C4-2B (cell line): ENCODE measurements at regions not wholly inside any gene's neighbourhood (a gene's known extent, or its start where the extent isn't known, plus 50 kb on each side); places are given as distances from the start of the nearest gene placed in this dataset.
"Not testable (repeated sequence)": the region's sequence is repeated elsewhere in the genome, so short reads cannot be mapped to it uniquely, and the experiment has no call there.

Experiments used
- H3K27ac ChIP-seq: fragments of 450-650 bp; 2 replicates; pipeline ENCODE4 v1.5.1; 2017
- ZFX ChIP-seq: fragments of 450-650 bp; IDR thresholded peaks from 2 replicates; pipeline ENCODE4 v1.6.1; 2017
- TF ChIP-seq, protein P1 (sequence below): fragments of 450-650 bp; conservative IDR thresholded peaks from 2 replicates; pipeline ENCODE4 v1.5.1; 2017; ENCODE audit warnings: mild to moderate bottlenecking

DNA sequence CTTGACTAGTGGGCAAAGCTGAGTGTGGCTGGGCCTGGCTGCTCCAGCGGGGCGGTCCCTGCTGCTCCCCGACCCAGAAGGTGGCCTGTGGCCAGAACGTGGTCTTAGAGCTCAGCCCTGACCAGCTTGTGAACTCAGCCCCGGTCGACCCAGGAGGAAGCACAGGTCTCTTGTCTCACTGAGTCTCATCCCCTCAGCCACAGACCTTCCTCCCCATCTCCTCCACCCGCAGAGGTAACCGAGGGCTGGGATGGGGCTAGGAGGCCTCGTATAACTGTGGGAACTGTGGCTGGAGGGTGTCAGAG lies 546.2 kb upstream of the B3GAT1 start:
- TF ChIP-seq, protein P1, sequence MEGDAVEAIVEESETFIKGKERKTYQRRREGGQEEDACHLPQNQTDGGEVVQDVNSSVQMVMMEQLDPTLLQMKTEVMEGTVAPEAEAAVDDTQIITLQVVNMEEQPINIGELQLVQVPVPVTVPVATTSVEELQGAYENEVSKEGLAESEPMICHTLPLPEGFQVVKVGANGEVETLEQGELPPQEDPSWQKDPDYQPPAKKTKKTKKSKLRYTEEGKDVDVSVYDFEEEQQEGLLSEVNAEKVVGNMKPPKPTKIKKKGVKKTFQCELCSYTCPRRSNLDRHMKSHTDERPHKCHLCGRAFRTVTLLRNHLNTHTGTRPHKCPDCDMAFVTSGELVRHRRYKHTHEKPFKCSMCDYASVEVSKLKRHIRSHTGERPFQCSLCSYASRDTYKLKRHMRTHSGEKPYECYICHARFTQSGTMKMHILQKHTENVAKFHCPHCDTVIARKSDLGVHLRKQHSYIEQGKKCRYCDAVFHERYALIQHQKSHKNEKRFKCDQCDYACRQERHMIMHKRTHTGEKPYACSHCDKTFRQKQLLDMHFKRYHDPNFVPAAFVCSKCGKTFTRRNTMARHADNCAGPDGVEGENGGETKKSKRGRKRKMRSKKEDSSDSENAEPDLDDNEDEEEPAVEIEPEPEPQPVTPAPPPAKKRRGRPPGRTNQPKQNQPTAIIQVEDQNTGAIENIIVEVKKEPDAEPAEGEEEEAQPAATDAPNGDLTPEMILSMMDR: no peak
- no peak for TF ChIP-seq ZFX
- H3K27ac ChIP-seq: no peak overlapping the region

DNA sequence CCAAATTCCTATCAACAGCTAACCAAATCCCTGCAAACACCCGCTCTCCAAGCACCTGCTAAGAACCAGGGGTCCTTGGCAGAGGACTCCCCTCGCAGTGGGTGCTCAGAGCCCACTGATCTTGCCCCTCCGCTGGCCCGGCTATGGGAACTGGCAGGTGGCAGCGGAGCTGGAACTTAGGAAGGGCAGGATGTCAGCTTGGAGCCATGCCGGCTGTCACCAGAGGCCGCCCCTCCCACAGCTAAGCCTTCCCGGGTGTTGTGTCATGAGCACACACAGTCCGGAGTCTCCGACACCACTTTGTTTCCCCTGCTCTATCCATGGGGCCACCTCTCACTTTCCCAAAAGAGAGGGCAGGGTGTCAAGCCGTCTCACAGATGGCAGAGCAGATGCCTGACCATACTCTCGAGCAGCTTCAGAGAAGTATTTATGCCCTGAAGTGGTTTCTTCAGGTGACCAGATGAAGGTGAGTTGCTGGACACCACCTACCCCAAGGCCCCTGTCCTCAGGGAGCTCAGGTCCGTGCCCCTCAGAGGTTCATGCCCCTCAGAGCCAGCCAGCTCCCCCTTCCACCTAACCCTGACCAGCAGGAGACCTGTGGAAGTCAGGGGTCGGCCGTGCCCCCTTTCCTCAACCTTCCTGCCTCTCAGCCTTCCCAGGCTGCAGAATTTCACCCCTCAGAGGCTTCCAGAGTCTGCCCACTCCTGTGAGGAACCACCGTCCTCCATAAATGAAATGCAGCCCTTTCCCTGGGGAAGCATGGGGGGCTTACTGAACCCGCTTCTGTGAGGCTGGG lies 545.7 kb upstream of the B3GAT1 start:
- TF ChIP-seq, protein P1: no peak
- TF ChIP-seq ZFX: no peak
- no peak overlapping the region for H3K27ac ChIP-seq

DNA sequence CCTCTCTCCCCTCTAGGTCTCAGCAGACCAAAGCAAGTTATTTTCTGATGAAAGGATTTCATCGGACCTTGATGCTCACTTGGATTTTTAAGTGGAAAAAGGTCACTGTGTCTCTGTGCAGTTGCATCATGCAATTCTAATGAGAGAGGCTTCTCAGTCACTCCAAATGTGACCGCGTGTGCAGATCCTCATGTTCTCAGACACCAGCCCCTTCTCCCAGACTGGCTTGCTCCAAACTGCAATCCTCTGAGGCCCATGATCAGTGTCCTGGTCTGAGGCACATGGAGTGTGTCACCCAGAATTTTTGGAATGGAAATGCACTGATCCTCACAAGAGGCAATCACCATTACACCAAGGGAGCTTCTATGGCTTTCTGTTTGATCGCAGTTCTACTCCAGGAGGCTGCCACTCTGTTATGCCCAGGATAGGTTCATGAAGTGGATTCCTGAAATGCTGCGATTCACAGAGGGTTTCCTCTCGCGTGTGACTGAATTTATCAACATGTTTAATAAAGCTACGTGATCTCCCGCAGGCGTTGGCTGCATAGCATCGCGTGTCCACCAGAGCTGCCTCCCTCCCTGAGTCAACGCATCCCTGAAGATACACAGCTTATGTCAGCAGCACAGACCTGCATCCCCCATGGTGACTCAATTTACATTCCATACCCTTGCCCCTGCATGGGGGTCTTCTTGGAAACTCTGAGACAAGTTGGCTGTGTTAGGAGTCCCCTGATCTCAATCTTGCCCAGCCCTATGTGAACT lies 544.6 kb upstream of the B3GAT1 start:
- TF ChIP-seq ZFX: no peak
- TF ChIP-seq, protein P1: no peak
- H3K27ac ChIP-seq: no peak overlapping the region

DNA sequence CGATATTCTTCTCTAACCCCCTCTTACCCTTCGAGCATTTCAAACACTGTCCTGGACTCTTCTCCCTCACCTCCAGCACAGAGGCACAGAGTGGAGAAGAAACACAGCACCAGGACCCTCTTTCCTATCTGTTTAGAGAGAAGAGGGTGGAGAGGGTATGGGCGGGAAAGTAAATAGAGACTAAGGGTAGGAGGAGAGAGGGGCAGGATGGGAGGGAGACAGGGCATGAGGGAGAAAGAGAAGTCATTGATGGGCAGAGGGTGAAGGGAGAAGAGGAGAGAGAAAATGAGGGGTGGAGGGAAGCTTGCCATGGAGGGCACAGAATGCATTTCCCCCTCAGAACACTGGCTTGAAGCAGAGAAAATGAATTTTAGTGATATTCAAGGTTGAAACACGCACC lies 543.9 kb upstream of the B3GAT1 start:
- not testable (repeated sequence) for H3K27ac ChIP-seq

DNA sequence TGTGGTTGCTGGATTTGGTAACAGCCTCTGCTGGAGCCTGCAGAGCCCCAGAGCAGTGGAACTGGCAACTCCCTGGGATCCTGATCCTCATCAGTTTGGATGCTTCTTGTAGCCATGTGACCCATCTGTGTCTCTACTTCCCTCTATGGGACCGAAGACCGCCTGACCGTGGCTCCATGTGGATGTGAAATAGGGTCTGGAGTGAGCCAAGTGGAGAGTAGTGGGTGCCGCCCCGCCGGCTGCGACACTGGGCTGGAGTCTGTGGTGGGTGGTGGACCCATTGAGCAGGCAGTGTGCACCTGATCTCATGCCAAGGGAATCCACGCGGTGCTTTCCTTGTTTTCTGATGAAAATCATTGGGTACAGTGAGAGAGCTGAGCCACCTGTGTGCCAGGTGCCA lies 543.2 kb upstream of the B3GAT1 start:
- no peak overlapping the region for H3K27ac ChIP-seq
- TF ChIP-seq, protein P1: no peak
- TF ChIP-seq ZFX: no peak

DNA sequence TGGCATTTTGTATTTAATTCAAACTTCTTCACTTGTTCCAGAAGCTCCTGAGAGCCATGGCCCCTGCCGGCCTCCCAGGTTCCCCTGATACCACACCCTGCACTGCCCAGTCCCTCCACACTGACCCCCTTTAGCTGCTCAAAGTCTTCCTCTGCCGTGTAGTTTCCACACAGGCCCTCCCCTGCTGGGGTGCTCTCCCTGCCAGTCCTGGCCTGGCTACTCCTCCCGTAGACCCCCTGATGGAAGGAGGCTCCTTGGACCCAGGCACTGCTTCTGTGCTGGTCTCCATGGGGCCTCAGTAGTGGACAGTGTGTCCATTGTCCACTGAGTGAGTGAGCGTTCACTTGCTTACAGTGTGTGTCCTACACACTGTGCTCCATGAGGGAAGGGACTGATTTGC lies 542.4 kb upstream of the B3GAT1 start:
- not testable (repeated sequence) for H3K27ac ChIP-seq

DNA sequence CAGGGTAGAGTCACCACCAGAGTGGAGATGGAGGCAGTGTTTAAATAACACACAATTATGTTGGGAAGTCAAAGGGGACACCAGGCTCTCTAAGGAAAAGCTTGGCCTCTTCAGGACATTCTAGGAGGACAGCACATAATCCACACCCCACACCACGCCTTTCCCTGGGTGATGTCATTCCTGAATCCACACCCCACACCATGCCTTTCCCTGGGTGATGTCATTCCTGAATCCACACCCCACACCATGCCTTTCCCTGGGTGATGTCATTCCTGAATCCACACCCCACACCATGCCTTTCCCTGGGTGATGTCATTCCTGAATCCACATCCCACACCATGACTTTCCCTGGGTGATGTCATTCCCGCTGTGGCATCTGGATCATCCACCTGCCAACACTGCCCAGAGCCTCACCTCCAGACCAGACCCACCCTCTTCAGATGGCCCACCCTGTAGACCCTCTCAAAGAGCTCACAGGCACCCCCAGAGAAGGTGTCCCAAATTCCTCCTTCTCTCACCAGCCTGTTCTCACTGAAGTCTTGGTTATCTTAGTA lies 541.5 kb upstream of the B3GAT1 start:
- not testable (repeated sequence) for H3K27ac ChIP-seq

DNA sequence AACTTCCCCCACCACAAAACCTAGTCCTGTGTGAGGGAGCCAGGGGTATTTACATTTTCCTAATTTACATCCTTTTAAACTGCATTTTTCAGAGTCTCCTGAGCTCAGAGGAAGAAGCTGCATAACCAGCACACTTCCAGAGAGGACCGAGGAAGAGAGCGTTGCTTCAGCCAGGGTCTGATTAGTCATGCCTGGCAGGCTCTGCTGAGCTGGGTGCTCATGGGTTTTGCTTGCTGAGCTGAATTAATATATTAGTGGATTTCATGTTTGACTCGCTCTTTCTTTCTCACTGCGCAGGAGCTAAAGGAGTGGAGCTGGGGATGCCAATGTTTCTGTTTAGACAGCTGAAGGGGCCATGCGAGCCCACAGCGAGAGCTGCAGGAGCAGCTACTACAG lies 539.3 kb upstream of the B3GAT1 start:
- no peak for TF ChIP-seq ZFX
- TF ChIP-seq, protein P1: no peak
- no peak overlapping the region for H3K27ac ChIP-seq

DNA sequence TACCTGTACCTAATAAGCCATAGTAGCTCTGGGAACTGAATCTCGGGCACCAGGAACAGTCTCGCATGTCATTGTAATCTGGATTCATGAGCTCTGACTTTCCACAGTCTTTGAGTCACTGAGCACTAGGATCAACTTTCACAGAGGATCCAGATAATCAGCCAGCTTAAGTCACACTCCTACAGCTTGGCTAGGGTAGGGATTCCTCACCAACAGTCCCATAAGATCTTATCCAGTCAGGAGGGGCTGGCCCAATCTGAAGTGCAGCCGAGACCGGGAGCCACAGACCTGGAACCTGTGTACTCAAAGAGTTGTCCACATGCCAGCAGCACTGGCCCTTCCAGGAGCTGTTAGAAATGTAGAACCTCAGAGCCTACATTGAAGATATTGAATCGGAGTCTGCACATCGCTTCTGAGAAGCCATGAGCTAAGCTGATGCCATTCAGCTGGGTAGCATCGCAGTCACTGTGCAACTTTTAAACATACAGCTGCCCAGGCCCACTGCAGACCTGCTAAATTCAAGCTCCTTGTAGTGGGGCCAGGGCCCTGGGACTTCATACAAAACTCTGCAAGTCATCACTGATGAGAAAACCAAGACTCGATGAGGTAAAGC lies 538.8 kb upstream of the B3GAT1 start:
- H3K27ac ChIP-seq: no peak overlapping the region
- TF ChIP-seq, protein P1: no peak
